ENCODE measurements at regions not wholly inside any gene's neighbourhood (a gene's known extent, or its start where the extent isn't known, plus 50 kb on each side); places are given as distances from the start of the nearest gene placed in this dataset.
"Not testable (repeated sequence)": the region's sequence is repeated elsewhere in the genome, so short reads cannot be mapped to it uniquely, and the experiment has no call there.

DNA sequence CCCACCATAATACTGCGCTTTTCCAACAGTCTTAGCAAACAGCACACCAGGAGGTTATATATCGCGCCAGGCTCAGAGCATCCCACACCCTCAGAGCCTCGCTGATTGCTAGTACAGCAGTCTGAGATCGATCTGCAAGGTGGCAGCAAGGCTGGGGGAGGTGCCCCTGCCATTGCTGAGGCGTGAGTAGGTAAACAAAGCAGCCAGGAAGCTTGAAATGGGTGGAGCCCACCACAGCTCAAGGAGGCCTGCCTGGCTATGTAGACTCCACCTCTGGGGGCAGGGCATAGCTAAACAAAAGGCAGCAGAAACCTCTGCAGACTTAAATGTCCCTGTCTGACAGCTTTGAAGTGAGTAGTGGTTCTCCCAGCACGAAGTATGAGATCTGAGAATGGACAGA is 211.5 kb downstream of the HTR1B start:
- TF ChIP-seq, protein P1, sequence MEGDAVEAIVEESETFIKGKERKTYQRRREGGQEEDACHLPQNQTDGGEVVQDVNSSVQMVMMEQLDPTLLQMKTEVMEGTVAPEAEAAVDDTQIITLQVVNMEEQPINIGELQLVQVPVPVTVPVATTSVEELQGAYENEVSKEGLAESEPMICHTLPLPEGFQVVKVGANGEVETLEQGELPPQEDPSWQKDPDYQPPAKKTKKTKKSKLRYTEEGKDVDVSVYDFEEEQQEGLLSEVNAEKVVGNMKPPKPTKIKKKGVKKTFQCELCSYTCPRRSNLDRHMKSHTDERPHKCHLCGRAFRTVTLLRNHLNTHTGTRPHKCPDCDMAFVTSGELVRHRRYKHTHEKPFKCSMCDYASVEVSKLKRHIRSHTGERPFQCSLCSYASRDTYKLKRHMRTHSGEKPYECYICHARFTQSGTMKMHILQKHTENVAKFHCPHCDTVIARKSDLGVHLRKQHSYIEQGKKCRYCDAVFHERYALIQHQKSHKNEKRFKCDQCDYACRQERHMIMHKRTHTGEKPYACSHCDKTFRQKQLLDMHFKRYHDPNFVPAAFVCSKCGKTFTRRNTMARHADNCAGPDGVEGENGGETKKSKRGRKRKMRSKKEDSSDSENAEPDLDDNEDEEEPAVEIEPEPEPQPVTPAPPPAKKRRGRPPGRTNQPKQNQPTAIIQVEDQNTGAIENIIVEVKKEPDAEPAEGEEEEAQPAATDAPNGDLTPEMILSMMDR (IDR thresholded peaks at IDR 0.05; ENCODE audit: borderline replicate concordance, extremely low read depth, low read length, poor library complexity, severe bottlenecking), result not testable (repeated sequence)
- TF ChIP-seq EZH2 (IDR thresholded peaks at IDR 0.05; ENCODE audit: borderline replicate concordance, low read depth, low read length, severe bottlenecking), result not testable (repeated sequence)

All from DND-41 (cell line).